SH-SY5Y (cell line): ENCODE measurements at regions not wholly inside any gene's neighbourhood (a gene's known extent, or its start where the extent isn't known, plus 50 kb on each side); places are given as distances from the start of the nearest gene placed in this dataset.

Experiments
- GATA2 ChIP-seq: IDR thresholded peaks from 2 replicates; pipeline ENCODE4 v1.6.1; 2011; ENCODE audit warnings: mild to moderate bottlenecking, low read depth, low read length
- GATA3 ChIP-seq: IDR thresholded peaks from 2 replicates; pipeline ENCODE4 v1.6.1; 2011; ENCODE audit warnings: low read depth, mild to moderate bottlenecking, low read length, moderate library complexity

DNA sequence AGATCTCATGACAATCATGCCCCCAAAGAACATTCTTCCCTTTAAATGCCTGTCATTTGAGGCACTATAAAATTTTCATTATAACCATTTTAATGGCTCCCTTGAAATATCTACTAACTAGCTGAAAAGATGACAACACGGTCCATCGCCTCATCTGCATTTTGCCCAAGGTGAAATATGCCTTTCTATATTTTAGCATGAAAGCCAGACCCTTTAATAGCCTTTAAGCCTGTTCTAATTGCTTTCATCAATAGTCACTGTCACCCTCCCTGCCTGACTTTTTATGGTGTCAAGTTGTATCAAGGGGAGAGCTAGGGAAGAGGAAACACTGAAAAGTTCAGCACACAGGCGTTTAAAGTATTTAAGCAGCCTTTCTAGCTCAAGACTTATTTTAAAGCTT, 144.1 kb upstream of the PRICKLE2 start:
- TF ChIP-seq GATA2, result no peak
- no peak for TF ChIP-seq GATA3
